ENCODE measurements at regions not wholly inside any gene's neighbourhood (a gene's known extent, or its start where the extent isn't known, plus 50 kb on each side); places are given as distances from the start of the nearest gene placed in this dataset.

DNA sequence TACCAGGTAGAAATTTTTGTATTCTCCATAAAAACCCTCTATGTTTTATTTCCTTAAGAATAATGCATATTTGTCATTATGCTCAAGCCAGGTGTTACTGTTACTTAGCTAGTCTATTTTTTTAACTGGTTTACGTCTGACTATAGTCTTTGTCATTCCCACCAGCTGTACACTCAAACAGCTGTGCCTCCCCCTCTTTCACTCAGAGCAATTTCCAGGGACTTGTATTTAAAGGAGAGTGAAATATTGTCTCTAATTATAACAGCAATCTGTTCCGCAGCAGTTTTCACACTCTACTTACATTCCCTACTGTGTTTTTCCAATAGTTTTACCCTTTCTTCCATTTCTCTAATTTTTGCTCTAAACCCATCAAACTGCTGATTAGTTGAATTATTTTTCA lies 813.6 kb upstream of the MIR17HG start:
- TF ChIP-seq ELF4 (CRISPR knock-in tag; IDR thresholded peaks at IDR 0.05; ENCODE audit: low read depth) = no peak
- no peak for TF ChIP-seq NR1H2 (CRISPR knock-in tag; IDR thresholded peaks at IDR 0.05)
- no peak for TF ChIP-seq FOXJ3 (CRISPR knock-in tag; IDR thresholded peaks at IDR 0.05; ENCODE audit: borderline replicate concordance)
- TF ChIP-seq, protein P1, sequence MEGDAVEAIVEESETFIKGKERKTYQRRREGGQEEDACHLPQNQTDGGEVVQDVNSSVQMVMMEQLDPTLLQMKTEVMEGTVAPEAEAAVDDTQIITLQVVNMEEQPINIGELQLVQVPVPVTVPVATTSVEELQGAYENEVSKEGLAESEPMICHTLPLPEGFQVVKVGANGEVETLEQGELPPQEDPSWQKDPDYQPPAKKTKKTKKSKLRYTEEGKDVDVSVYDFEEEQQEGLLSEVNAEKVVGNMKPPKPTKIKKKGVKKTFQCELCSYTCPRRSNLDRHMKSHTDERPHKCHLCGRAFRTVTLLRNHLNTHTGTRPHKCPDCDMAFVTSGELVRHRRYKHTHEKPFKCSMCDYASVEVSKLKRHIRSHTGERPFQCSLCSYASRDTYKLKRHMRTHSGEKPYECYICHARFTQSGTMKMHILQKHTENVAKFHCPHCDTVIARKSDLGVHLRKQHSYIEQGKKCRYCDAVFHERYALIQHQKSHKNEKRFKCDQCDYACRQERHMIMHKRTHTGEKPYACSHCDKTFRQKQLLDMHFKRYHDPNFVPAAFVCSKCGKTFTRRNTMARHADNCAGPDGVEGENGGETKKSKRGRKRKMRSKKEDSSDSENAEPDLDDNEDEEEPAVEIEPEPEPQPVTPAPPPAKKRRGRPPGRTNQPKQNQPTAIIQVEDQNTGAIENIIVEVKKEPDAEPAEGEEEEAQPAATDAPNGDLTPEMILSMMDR (IDR thresholded peaks at IDR 0.05) = no peak
- no peak for TF ChIP-seq SP1 (CRISPR knock-in tag; conservative IDR thresholded peaks at IDR 0.05)
- no peak for TF ChIP-seq ETV6 (CRISPR knock-in tag; IDR thresholded peaks at IDR 0.05)
- TF ChIP-seq, protein P2, sequence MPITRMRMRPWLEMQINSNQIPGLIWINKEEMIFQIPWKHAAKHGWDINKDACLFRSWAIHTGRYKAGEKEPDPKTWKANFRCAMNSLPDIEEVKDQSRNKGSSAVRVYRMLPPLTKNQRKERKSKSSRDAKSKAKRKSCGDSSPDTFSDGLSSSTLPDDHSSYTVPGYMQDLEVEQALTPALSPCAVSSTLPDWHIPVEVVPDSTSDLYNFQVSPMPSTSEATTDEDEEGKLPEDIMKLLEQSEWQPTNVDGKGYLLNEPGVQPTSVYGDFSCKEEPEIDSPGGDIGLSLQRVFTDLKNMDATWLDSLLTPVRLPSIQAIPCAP (CRISPR knock-in tag; IDR thresholded peaks at IDR 0.05) = no peak
- no peak for TF ChIP-seq RELA (CRISPR knock-in tag; IDR thresholded peaks at IDR 0.05; ENCODE audit: borderline replicate concordance)
- TF ChIP-seq, protein P3, sequence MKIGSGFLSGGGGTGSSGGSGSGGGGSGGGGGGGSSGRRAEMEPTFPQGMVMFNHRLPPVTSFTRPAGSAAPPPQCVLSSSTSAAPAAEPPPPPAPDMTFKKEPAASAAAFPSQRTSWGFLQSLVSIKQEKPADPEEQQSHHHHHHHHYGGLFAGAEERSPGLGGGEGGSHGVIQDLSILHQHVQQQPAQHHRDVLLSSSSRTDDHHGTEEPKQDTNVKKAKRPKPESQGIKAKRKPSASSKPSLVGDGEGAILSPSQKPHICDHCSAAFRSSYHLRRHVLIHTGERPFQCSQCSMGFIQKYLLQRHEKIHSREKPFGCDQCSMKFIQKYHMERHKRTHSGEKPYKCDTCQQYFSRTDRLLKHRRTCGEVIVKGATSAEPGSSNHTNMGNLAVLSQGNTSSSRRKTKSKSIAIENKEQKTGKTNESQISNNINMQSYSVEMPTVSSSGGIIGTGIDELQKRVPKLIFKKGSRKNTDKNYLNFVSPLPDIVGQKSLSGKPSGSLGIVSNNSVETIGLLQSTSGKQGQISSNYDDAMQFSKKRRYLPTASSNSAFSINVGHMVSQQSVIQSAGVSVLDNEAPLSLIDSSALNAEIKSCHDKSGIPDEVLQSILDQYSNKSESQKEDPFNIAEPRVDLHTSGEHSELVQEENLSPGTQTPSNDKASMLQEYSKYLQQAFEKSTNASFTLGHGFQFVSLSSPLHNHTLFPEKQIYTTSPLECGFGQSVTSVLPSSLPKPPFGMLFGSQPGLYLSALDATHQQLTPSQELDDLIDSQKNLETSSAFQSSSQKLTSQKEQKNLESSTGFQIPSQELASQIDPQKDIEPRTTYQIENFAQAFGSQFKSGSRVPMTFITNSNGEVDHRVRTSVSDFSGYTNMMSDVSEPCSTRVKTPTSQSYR (CRISPR knock-in tag; IDR thresholded peaks at IDR 0.05) = no peak
- TF ChIP-seq, protein P4, sequence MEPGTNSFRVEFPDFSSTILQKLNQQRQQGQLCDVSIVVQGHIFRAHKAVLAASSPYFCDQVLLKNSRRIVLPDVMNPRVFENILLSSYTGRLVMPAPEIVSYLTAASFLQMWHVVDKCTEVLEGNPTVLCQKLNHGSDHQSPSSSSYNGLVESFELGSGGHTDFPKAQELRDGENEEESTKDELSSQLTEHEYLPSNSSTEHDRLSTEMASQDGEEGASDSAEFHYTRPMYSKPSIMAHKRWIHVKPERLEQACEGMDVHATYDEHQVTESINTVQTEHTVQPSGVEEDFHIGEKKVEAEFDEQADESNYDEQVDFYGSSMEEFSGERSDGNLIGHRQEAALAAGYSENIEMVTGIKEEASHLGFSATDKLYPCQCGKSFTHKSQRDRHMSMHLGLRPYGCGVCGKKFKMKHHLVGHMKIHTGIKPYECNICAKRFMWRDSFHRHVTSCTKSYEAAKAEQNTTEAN (CRISPR knock-in tag; IDR thresholded peaks at IDR 0.05) = no peak
